Smooth muscle cell of the brain vasculature (primary cell): ENCODE measurements at regions not wholly inside any gene's neighbourhood (a gene's known extent, or its start where the extent isn't known, plus 50 kb on each side); places are given as distances from the start of the nearest gene placed in this dataset.
A peak's percentile ranks its signal among the peaks of the same experiment; 100 is the strongest.
"Not testable (repeated sequence)": the region's sequence is repeated elsewhere in the genome, so short reads cannot be mapped to it uniquely, and the experiment has no call there.

Source experiments
- DNase-seq: peaks from one replicate; pipeline ENCODE4 v3.0.0-alpha.2; 2012; ENCODE audit warnings: low read depth, low spot score

GRCh38 chr6:23633996-23634395 is 492.0 kb upstream of the NRSN1 start:
- DNase-seq: no peak

- no peak for DNase-seq
Observed at GRCh38 chr6:23635150-23635549, 490.9 kb upstream of the NRSN1 start.

GRCh38 chr6:23637296-23637695 is 488.7 kb upstream of the NRSN1 start:
- DNase-seq: no peak

GRCh38 chr6:23642849-23643248 is 483.2 kb upstream of the NRSN1 start:
- DNase-seq: no peak

- DNase-seq: no peak
Observed at GRCh38 chr6:23647045-23647444, 479.0 kb upstream of the NRSN1 start.

- DNase-seq: no peak
Observed at GRCh38 chr6:23650676-23651075, 475.3 kb upstream of the NRSN1 start.

- DNase-seq: no peak
Observed at GRCh38 chr6:23654745-23655144, 471.3 kb upstream of the NRSN1 start.

GRCh38 chr6:23655525-23655924 is 470.5 kb upstream of the NRSN1 start:
- no peak for DNase-seq

- DNase-seq: no peak
Observed at GRCh38 chr6:23656255-23657194, 469.5 kb upstream of the NRSN1 start.

- DNase-seq: peak; percentile 1
Observed at GRCh38 chr6:23659125-23659524, 466.9 kb upstream of the NRSN1 start.

- no peak for DNase-seq
Observed at GRCh38 chr6:23661549-23661948, 464.5 kb upstream of the NRSN1 start.

- DNase-seq: no peak
Observed at GRCh38 chr6:23663096-23663495, 462.9 kb upstream of the NRSN1 start.

- no peak for DNase-seq
Observed at GRCh38 chr6:23663652-23664051, 462.4 kb upstream of the NRSN1 start.

GRCh38 chr6:23665911-23666310 is 460.1 kb upstream of the NRSN1 start:
- DNase-seq: not testable (repeated sequence)

- DNase-seq: no peak
Observed at GRCh38 chr6:23672737-23673136, 453.3 kb upstream of the NRSN1 start.

GRCh38 chr6:23678626-23679025 is 447.4 kb upstream of the NRSN1 start:
- DNase-seq: no peak

- no peak for DNase-seq
Observed at GRCh38 chr6:23681743-23682142, 444.3 kb upstream of the NRSN1 start.

GRCh38 chr6:23688650-23689049 is 437.4 kb upstream of the NRSN1 start:
- no peak for DNase-seq

GRCh38 chr6:23690453-23691049 is 435.5 kb upstream of the NRSN1 start:
- no peak for DNase-seq

GRCh38 chr6:23692184-23692583 is 433.8 kb upstream of the NRSN1 start:
- no peak for DNase-seq

- no peak for DNase-seq
Observed at GRCh38 chr6:23696992-23697391, 429.0 kb upstream of the NRSN1 start.

GRCh38 chr6:23704479-23705052 is 421.4 kb upstream of the NRSN1 start:
- DNase-seq: no peak

- DNase-seq: no peak
Observed at GRCh38 chr6:23705697-23706096, 420.3 kb upstream of the NRSN1 start.
